ENCODE measurements at regions not wholly inside any gene's neighbourhood (a gene's known extent, or its start where the extent isn't known, plus 50 kb on each side); places are given as distances from the start of the nearest gene placed in this dataset.

- no peak for TF ChIP-seq CTCF (IDR thresholded peaks at IDR 0.05)
- TF ChIP-seq POLR2A (IDR thresholded peaks at IDR 0.05), result no peak
These were observed 276.6 kb downstream of the FAT3 start for GRCh38 chr11:92501066-92501739.

All from body of pancreas (tissue), 4 donors.